Activated CD4-positive, alpha-beta T cell treated with anti-CD3 and anti-CD28 coated beads, Interleukin-2, amount 50 U/mL, for 48 hours (primary cell): ENCODE measurements at regions not wholly inside any gene's neighbourhood (a gene's known extent, or its start where the extent isn't known, plus 50 kb on each side); places are given as distances from the start of the nearest gene placed in this dataset.
A peak's percentile ranks its signal among the peaks of the same experiment; 100 is the strongest.
"Not testable (repeated sequence)": the region's sequence is repeated elsewhere in the genome, so short reads cannot be mapped to it uniquely, and the experiment has no call there.

Source experiments
- DNase-seq, 2 experiments: peaks; one replicate each; pipeline ENCODE4 v3.0.0-alpha.2; 2020

- no peak for DNase-seq
Observed at GRCh38 chr3:34013818-34014570, 215.6 kb downstream of the PDCD6IP start.

- DNase-seq: no peak
Observed at GRCh38 chr3:34015204-34016142, 217.0 kb downstream of the PDCD6IP start.

- no peak for DNase-seq
Observed at GRCh38 chr3:34016925-34017587, 218.6 kb downstream of the PDCD6IP start.

GRCh38 chr3:34017757-34018156, 219.3 kb downstream of the PDCD6IP start:
- no peak for DNase-seq

- DNase-seq: no peak
Observed at GRCh38 chr3:34019158-34019557, 220.7 kb downstream of the PDCD6IP start.

GRCh38 chr3:34020170-34020569, 221.7 kb downstream of the PDCD6IP start:
- no peak for DNase-seq

- DNase-seq: no peak
Observed at GRCh38 chr3:34020726-34021680, 222.6 kb downstream of the PDCD6IP start.

GRCh38 chr3:34022147-34022546, 223.7 kb downstream of the PDCD6IP start:
- no peak for DNase-seq

GRCh38 chr3:34024447-34025240, 226.2 kb downstream of the PDCD6IP start:
- no peak for DNase-seq

GRCh38 chr3:34033839-34034238, 235.4 kb downstream of the PDCD6IP start:
- no peak for DNase-seq

- no peak for DNase-seq
Observed at GRCh38 chr3:34034840-34035239, 236.4 kb downstream of the PDCD6IP start.

GRCh38 chr3:34035775-34036174, 237.3 kb downstream of the PDCD6IP start:
- DNase-seq: no peak

- DNase-seq: no peak
Observed at GRCh38 chr3:34037260-34037659, 238.8 kb downstream of the PDCD6IP start.

- no peak for DNase-seq
Observed at GRCh38 chr3:34038131-34038530, 239.7 kb downstream of the PDCD6IP start.

- no peak for DNase-seq
Observed at GRCh38 chr3:34046154-34046553, 247.7 kb downstream of the PDCD6IP start.

- no peak for DNase-seq
Observed at GRCh38 chr3:34053626-34054025, 255.2 kb downstream of the PDCD6IP start.

GRCh38 chr3:34056181-34056910, 257.9 kb downstream of the PDCD6IP start:
- no peak for DNase-seq

GRCh38 chr3:34056951-34057390, 258.5 kb downstream of the PDCD6IP start:
- peak; percentile 32 to 46 for DNase-seq

- not testable (repeated sequence) for DNase-seq
Observed at GRCh38 chr3:34060995-34061394, 262.6 kb downstream of the PDCD6IP start.

GRCh38 chr3:34065901-34066300, 267.5 kb downstream of the PDCD6IP start:
- no peak for DNase-seq

GRCh38 chr3:34066328-34066727, 267.9 kb downstream of the PDCD6IP start:
- no peak for DNase-seq
